Fibroblast of lung (primary cell): ENCODE measurements at regions not wholly inside any gene's neighbourhood (a gene's known extent, or its start where the extent isn't known, plus 50 kb on each side); places are given as distances from the start of the nearest gene placed in this dataset.

Source experiments
- DNase-seq, 2 donors: peaks; one replicate each; pipeline versions ENCODE4 v3.0.0 to v3.0.0-alpha.2; 2010; ENCODE audit warnings: low read depth in 2 of 2
- H2AFZ ChIP-seq: 2 replicates; pipeline ENCODE4 v1.5.1; 2012; ENCODE audit warnings: low read length, control low read depth, inconsistent platforms
- H3K27ac ChIP-seq: 2 replicates; pipeline ENCODE4 v1.5.1; 2011; ENCODE audit warnings: low read length, control low read depth; ENCODE audit not compliant: insufficient read depth
- H3K27me3 ChIP-seq: 2 replicates; pipeline ENCODE4 v1.5.1; 2011; ENCODE audit warnings: mild to moderate bottlenecking, low read length; ENCODE audit not compliant: control insufficient read depth, insufficient read depth
- H3K36me3 ChIP-seq: 2 replicates; pipeline ENCODE4 v1.5.1; 2011; ENCODE audit warnings: low read length; ENCODE audit not compliant: control insufficient read depth, insufficient read depth
- H3K4me1 ChIP-seq: 2 replicates; pipeline ENCODE4 v1.5.1; 2011; ENCODE audit warnings: low read length; ENCODE audit not compliant: control insufficient read depth, insufficient read depth; ENCODE audit errors: extremely low read depth
- H3K4me2 ChIP-seq: 2 replicates; pipeline ENCODE4 v1.5.1; 2011; ENCODE audit warnings: low read length, control low read depth; ENCODE audit not compliant: insufficient read depth; ENCODE audit errors: extremely low read depth
- H3K4me3 ChIP-seq, 4 experiments: fragments of 200-600 bp in 1 of 4; sonication (generic) in 1 of 4; replicated peaks in 1 of 4; 2 replicates each; pipeline ENCODE4 v1.5.1; 2011 to 2016; ENCODE audit warnings: low read length in 4 of 4, low read depth in 3 of 4, mild to moderate bottlenecking in 3 of 4, control low read depth in 2 of 4, inconsistent platforms in 1 of 4, mixed read lengths in 1 of 4; ENCODE audit not compliant: insufficient read depth in 1 of 4; ENCODE audit errors: control extremely low read depth in 1 of 4
- H3K79me2 ChIP-seq: 2 replicates; pipeline ENCODE4 v1.5.1; 2012; ENCODE audit warnings: mild to moderate bottlenecking, low read length, inconsistent platforms; ENCODE audit not compliant: control insufficient read depth, insufficient read depth
- H3K9ac ChIP-seq: 2 replicates; pipeline ENCODE4 v1.5.1; 2011; ENCODE audit warnings: mild to moderate bottlenecking, low read length, control low read depth; ENCODE audit not compliant: insufficient read depth
- H3K9me3 ChIP-seq: 2 replicates; pipeline ENCODE4 v1.5.1; 2012; ENCODE audit warnings: low read depth, low read length; ENCODE audit not compliant: control insufficient read depth, insufficient read depth
- H4K20me1 ChIP-seq: 2 replicates; pipeline ENCODE4 v1.5.1; 2011; ENCODE audit warnings: low read length; ENCODE audit not compliant: control insufficient read depth, insufficient read depth; ENCODE audit errors: extremely low read depth
- CTCF ChIP-seq, 2 donors: IDR thresholded peaks in 1 of 2; conservative IDR thresholded peaks in 1 of 2; 1 replicate in 1 of 2; 2 replicates in 1 of 2; pipeline ENCODE4 v1.5.1; 2011 to 2012; ENCODE audit warnings: low read length in 2 of 2, control low read depth in 1 of 2, inconsistent platforms in 1 of 2, low read depth in 1 of 2, mild to moderate bottlenecking in 1 of 2
- EZH2 ChIP-seq: IDR thresholded peaks from 2 replicates; pipeline ENCODE4 v1.5.1; 2012; ENCODE audit warnings: low read length, control low read depth, mild to moderate bottlenecking; ENCODE audit errors: missing control alignments

- no peaks in the 10 kb centered on the region for H4K20me1 ChIP-seq
- H2AFZ ChIP-seq = no peak overlapping the region
- no peaks in the 10 kb centered on the region for H3K79me2 ChIP-seq
- no peaks in the 10 kb centered on the region for H3K4me1 ChIP-seq
- TF ChIP-seq CTCF (conservative IDR thresholded peaks at IDR 0.05 in 1 of 2, IDR thresholded peaks at IDR 0.05 in 1 of 2; ENCODE audit: low read depth in 1 of 2, low read length in 2 of 2) (no peak), EZH2 (no peak)
- DNase-seq = no peak
- no peaks in the 10 kb centered on the region for H3K27me3 ChIP-seq
- no peak overlapping the region for H3K4me3 ChIP-seq
- no peaks in the 10 kb centered on the region for H3K9me3 ChIP-seq
- no peak overlapping the region for H3K27ac ChIP-seq
- H3K9ac ChIP-seq = no peak overlapping the region
- H3K36me3 ChIP-seq = no peaks in the 10 kb centered on the region
- H3K4me2 ChIP-seq = no peak overlapping the region
Observed at GRCh38 chr1:14009582-14009981, 309.6 kb downstream of the PRDM2 start.

- no peaks in the 10 kb centered on the region for H4K20me1 ChIP-seq
- DNase-seq = no peak
- H3K4me2 ChIP-seq = no peak overlapping the region
- H3K9ac ChIP-seq = no peak overlapping the region
- H3K4me3 ChIP-seq = no peak overlapping the region
- H3K4me1 ChIP-seq = no peaks in the 10 kb centered on the region
- TF ChIP-seq EZH2 = no peak
- no peak for TF ChIP-seq CTCF (conservative IDR thresholded peaks at IDR 0.05 in 1 of 2, IDR thresholded peaks at IDR 0.05 in 1 of 2; ENCODE audit: low read depth in 1 of 2, low read length in 2 of 2)
- H2AFZ ChIP-seq = no peak overlapping the region
- H3K9me3 ChIP-seq = no peaks in the 10 kb centered on the region
- H3K27me3 ChIP-seq = no peaks in the 10 kb centered on the region
- H3K79me2 ChIP-seq = no peaks in the 10 kb centered on the region
- H3K27ac ChIP-seq = no peak overlapping the region
- no peaks in the 10 kb centered on the region for H3K36me3 ChIP-seq
Observed at GRCh38 chr1:14010476-14010875, 310.5 kb downstream of the PRDM2 start.

GRCh38 chr1:14011132-14011531, 311.1 kb downstream of the PRDM2 start:
- H4K20me1 ChIP-seq = no peaks in the 10 kb centered on the region
- TF ChIP-seq EZH2 = no peak
- TF ChIP-seq CTCF (conservative IDR thresholded peaks at IDR 0.05 in 1 of 2, IDR thresholded peaks at IDR 0.05 in 1 of 2; ENCODE audit: low read depth in 1 of 2, low read length in 2 of 2) = no peak
- DNase-seq = no peak
- no peaks in the 10 kb centered on the region for H3K4me1 ChIP-seq
- H3K27ac ChIP-seq = no peak overlapping the region
- H3K27me3 ChIP-seq = no peaks in the 10 kb centered on the region
- H3K79me2 ChIP-seq = no peaks in the 10 kb centered on the region
- H3K36me3 ChIP-seq = no peaks in the 10 kb centered on the region
- no peak overlapping the region for H3K9ac ChIP-seq
- H3K4me2 ChIP-seq = no peak overlapping the region
- H2AFZ ChIP-seq = no peak overlapping the region
- no peak overlapping the region for H3K4me3 ChIP-seq
- no peaks in the 10 kb centered on the region for H3K9me3 ChIP-seq
